ENCODE measurements at regions not wholly inside any gene's neighbourhood (a gene's known extent, or its start where the extent isn't known, plus 50 kb on each side); places are given as distances from the start of the nearest gene placed in this dataset.

- no peak for TF ChIP-seq RAD21 (conservative IDR thresholded peaks at IDR 0.05)
- no peak for TF ChIP-seq CTCF (IDR thresholded peaks at IDR 0.05; ENCODE audit: poor library complexity, severe bottlenecking)
- no peak for TF ChIP-seq EP300 (conservative IDR thresholded peaks at IDR 0.05; ENCODE audit: poor library complexity, severe bottlenecking)
- no peak for TF ChIP-seq REST (IDR thresholded peaks at IDR 0.05; ENCODE audit: borderline replicate concordance)
Observed at GRCh38 chr12:97394657-97395056, 67.9 kb upstream of the RMST start.

Data from neural cell (in vitro differentiated cells).